GM21515 (cell line): ENCODE measurements at regions not wholly inside any gene's neighbourhood (a gene's known extent, or its start where the extent isn't known, plus 50 kb on each side); places are given as distances from the start of the nearest gene placed in this dataset.
"Not testable (repeated sequence)": the region's sequence is repeated elsewhere in the genome, so short reads cannot be mapped to it uniquely, and the experiment has no call there.

Experiments used
- ATAC-seq: cut with Tn5 transposase; IDR thresholded peaks from one replicate; pipeline ENCODE4 v1.9.1; 2021; ENCODE audit not compliant: unreplicated experiment

GRCh38 chr17:30644287-30644686 is 167.1 kb downstream of the GOSR1 start:
- ATAC-seq: not testable (repeated sequence)

DNA sequence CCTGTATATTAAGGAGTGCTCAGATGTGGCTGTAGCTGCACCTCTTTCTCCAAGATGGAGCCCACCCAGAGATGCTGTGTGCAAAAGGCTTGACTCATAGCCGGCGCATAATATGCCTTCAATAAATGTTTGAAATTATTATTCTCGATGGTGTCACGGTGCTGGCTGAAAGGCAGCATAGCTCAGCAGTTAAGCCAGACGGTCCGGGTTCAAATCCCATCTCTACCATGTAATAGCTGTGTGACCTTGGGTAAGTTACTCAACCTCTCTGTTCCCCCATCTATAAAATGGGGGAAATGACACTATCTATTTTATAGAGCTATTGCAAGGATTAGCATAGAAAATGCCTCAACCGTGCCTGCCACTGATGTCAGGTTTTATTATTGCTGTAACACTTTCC is 164.2 kb downstream of the GOSR1 start:
- not testable (repeated sequence) for ATAC-seq

DNA sequence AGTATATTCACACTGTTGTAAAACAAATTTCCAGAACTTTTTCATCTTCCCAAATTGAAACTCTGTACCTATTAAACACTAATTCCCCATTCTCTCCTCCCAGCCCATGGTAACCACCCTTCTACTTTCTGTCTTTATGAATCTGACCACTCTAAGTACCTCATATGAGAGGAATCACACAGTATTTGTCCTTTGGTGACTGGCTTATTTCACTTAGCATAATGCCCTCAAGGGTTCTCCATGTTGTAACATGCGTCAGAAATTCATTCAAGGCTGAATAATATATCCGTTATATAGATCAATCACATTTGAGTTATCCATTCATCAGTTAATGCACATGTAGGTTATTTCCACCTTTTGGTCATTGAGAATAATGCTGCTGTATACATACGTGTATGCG is 162.2 kb downstream of the GOSR1 start:
- ATAC-seq: not testable (repeated sequence)

GRCh38 chr17:30638968-30639367 is 161.8 kb downstream of the GOSR1 start:
- not testable (repeated sequence) for ATAC-seq

- not testable (repeated sequence) for ATAC-seq
Observed at GRCh38 chr17:30631651-30632050, 154.4 kb downstream of the GOSR1 start.

GRCh38 chr17:30625380-30625779 is 148.2 kb downstream of the GOSR1 start:
- not testable (repeated sequence) for ATAC-seq

DNA sequence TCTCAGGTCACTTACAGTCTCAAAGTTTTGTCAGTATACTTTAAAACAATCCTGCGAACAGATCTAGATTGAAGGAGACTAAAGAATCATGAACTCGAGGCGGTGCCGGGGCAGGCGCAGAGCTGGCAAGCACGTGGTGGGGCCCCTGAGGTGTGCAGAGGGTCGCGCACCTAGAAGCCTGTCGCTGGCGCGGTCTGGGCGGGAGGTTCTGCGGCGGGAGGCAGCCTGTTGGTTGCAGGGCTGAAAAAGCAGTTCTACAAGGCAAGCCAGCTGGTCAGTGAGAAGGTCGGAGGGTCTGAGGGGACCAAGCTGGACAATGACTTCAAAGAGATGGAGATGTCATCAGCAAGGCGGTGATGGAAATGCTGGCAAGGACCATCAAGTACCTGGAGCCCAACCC is 147.0 kb downstream of the GOSR1 start:
- not testable (repeated sequence) for ATAC-seq

GRCh38 chr17:30609682-30610081 is 132.5 kb downstream of the GOSR1 start:
- ATAC-seq: not testable (repeated sequence)

DNA sequence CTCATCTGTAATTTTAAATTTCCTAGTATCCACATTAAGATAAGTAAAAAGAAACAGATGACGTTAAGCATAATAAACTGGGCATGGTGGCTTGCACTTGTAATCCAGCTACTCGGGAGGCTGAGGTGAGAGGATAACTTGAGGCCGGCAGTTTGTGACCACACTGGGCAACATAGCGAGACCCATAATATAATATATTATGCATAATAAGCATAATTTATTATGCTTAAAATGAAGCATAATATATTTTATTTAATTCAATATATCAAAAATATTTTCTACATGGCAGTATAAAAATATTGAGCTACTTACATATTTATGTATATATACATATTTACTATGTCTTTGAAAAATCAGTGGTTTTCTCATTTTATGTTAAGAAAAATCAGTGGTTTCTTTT is 128.3 kb downstream of the GOSR1 start:
- no peak for ATAC-seq

DNA sequence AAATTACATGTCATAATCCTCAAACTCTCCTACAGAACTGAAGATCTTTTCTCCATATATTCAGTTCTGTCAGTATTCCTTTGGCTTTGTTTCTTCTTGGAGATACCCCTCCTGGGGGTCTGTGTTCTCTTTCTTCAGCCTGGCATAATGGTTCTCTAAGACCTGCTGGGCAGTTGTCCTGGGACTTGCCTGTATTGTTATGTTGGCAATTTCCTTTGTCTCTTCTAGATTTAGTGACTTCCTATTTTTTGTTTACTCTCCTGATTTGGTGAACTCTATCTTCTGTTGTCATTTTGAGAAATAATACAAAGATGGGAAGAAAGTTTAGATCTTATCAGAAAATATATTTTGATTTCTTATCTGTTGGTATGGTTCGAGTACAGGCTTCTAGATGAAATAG is 127.8 kb downstream of the GOSR1 start:
- ATAC-seq: no peak

- ATAC-seq: not testable (repeated sequence)
Observed at GRCh38 chr17:30602396-30602795, 125.2 kb downstream of the GOSR1 start.

GRCh38 chr17:30601984-30602383 is 124.8 kb downstream of the GOSR1 start:
- not testable (repeated sequence) for ATAC-seq

GRCh38 chr17:30600830-30601494 is 123.8 kb downstream of the GOSR1 start:
- no peak for ATAC-seq

- peak; percentile 84 for ATAC-seq
Observed at GRCh38 chr17:30600060-30600829, 123.0 kb downstream of the GOSR1 start.

GRCh38 chr17:30599428-30600059 is 122.3 kb downstream of the GOSR1 start:
- no peak for ATAC-seq

GRCh38 chr17:30597776-30598288 is 120.6 kb downstream of the GOSR1 start:
- no peak for ATAC-seq

- not testable (repeated sequence) for ATAC-seq
Observed at GRCh38 chr17:30596948-30597775, 120.0 kb downstream of the GOSR1 start.

DNA sequence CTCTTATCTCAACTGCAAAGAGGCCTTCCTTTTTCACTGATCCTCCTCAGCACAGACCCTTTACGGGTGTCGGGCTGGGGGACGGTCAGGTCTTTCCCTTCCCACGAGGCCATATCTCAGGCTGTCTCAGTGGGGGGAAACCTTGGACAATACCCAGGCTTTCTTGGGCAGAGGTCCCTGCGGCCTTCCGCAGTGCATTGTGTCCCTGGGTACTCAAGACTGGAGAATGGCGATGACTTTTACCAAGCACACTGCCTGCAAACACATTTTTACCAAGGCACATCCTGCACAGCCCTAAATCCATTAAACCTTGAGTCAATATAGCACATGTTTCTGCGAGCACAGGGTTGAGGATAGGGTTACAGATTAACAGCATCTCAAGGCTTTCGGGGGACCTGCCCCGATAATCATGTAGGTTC is 117.8 kb downstream of the GOSR1 start:
- ATAC-seq: not testable (repeated sequence)

DNA sequence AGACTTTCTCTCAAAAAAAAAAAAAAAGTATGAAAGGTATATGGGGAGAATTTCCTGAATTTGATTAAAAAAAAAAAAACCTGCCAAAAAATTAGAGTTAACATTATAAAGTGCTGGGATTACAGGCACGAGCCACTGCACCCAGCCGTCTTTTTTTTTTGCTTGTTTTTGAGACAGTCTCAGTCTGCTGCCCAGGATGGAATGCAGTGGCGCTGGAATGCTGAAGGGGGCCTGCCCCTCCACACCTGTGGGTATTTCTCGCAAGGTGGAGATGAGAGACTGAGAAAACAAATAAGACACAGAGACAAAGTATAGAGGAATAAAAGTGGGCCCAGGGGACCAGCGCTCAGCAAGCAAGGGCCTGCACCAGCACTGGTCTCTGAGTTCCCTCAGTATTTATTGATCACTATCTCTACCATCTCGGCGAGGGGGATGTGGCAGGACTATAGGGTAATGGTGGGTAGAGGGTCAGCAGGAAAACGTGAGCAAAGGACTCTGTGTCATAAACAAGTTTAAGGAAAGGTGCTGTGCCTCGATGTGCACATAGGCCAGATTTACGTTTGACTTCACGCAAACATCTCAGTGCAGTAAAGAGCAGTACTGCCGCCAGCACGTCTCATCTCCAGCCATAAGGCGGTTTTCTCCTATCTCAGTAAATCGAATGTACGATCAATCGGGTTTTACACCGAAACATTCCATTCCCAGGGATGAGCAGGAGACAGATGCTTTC is 117.2 kb downstream of the GOSR1 start:
- ATAC-seq: no peak

- ATAC-seq: no peak
Observed at GRCh38 chr17:30590081-30590733, 113.0 kb downstream of the GOSR1 start.
